Liver (tissue), 8 donors: ENCODE measurements at regions not wholly inside any gene's neighbourhood (a gene's known extent, or its start where the extent isn't known, plus 50 kb on each side); places are given as distances from the start of the nearest gene placed in this dataset.

Source experiments
- DNase-seq: peaks from one replicate; pipeline ENCODE4 v3.0.0-alpha.2; 2017; ENCODE audit warnings: low spot score
- H3K27ac ChIP-seq, 2 donors: one replicate each; pipeline ENCODE4 v1.7.0; 2013; ENCODE audit warnings: inconsistent platforms in 2 of 2, low read length in 2 of 2, control low read depth in 1 of 2, low read depth in 1 of 2, mild to moderate bottlenecking in 1 of 2
- H3K27me3 ChIP-seq, 4 donors: one replicate each; pipeline versions ENCODE4 v1.6.1 to v1.7.0; 2013; ENCODE audit warnings: low read length in 3 of 4, inconsistent platforms in 1 of 4, mild to moderate bottlenecking in 1 of 4, moderate library complexity in 1 of 4; ENCODE audit not compliant: control insufficient read depth in 4 of 4, insufficient read depth in 4 of 4
- H3K36me3 ChIP-seq, 4 donors: one replicate each; pipeline versions ENCODE4 v1.6.1 to v1.7.0; 2013; ENCODE audit warnings: low read length in 3 of 4, mild to moderate bottlenecking in 3 of 4, low read depth in 1 of 4, moderate library complexity in 1 of 4; ENCODE audit not compliant: control insufficient read depth in 4 of 4, insufficient read depth in 3 of 4
- H3K4me1 ChIP-seq, 4 donors: one replicate each; pipeline versions ENCODE4 v1.6.1 to v1.7.0; 2013; ENCODE audit warnings: low read length in 3 of 4, mild to moderate bottlenecking in 3 of 4, moderate library complexity in 1 of 4; ENCODE audit not compliant: control insufficient read depth in 4 of 4, insufficient read depth in 4 of 4
- H3K4me3 ChIP-seq, 3 donors: one replicate each; pipeline versions ENCODE4 v1.6.1 to v1.7.0; 2013; ENCODE audit warnings: low read length in 3 of 3, control low read depth in 1 of 3, low read depth in 1 of 3, mild to moderate bottlenecking in 1 of 3
- H3K9ac ChIP-seq, 2 donors: one replicate each; pipeline ENCODE4 v1.7.0; 2013; ENCODE audit warnings: low read length in 2 of 2, mild to moderate bottlenecking in 2 of 2, moderate library complexity in 2 of 2, control low read depth in 1 of 2, low read depth in 1 of 2
- H3K9me3 ChIP-seq, 4 donors: one replicate each; pipeline versions ENCODE4 v1.6.1 to v1.7.0; 2013; ENCODE audit warnings: low read length in 3 of 4; ENCODE audit not compliant: control insufficient read depth in 4 of 4
- ATF3 ChIP-seq: IDR thresholded peaks from 2 replicates; pipeline ENCODE4 v1.6.1; 2016; ENCODE audit warnings: antibody characterized with exemption
- CTCF ChIP-seq: fragments of 150-350 bp; IDR thresholded peaks from 2 replicates; pipeline ENCODE4 v1.5.1; 2017; ENCODE audit warnings: improper control_type of control experiment, low read depth, low read length; ENCODE audit not compliant: missing input control
- EGR1 ChIP-seq, 2 donors: IDR thresholded peaks; 2 replicates each; pipeline ENCODE4 v1.6.1; 2016 to 2018; ENCODE audit warnings: antibody characterized with exemption in 2 of 2, low read depth in 2 of 2
- FOXA1 ChIP-seq: IDR thresholded peaks from 2 replicates; pipeline ENCODE4 v1.6.1; 2016; ENCODE audit warnings: antibody characterized with exemption
- FOXA2 ChIP-seq: IDR thresholded peaks from 2 replicates; pipeline ENCODE4 v1.6.1; 2016; ENCODE audit warnings: antibody characterized with exemption
- GABPA ChIP-seq, 2 donors: IDR thresholded peaks in 1 of 2; conservative IDR thresholded peaks in 1 of 2; 2 replicates each; pipeline ENCODE4 v1.6.1; 2016; ENCODE audit warnings: antibody characterized with exemption in 2 of 2, mild to moderate bottlenecking in 1 of 2, moderate library complexity in 1 of 2
- HNF4A ChIP-seq, 2 donors: conservative IDR thresholded peaks; 2 replicates each; pipeline ENCODE4 v1.6.1; 2016; ENCODE audit warnings: antibody characterized with exemption in 2 of 2, mild to moderate bottlenecking in 2 of 2
- HNF4G ChIP-seq: IDR thresholded peaks from 2 replicates; pipeline ENCODE4 v1.6.1; 2016; ENCODE audit warnings: antibody characterized with exemption
- JUND ChIP-seq, 2 donors: IDR thresholded peaks; 2 replicates each; pipeline ENCODE4 v1.6.1; 2016; ENCODE audit warnings: antibody characterized with exemption in 2 of 2
- MAX ChIP-seq: IDR thresholded peaks from 2 replicates; pipeline ENCODE4 v1.6.1; 2016; ENCODE audit warnings: antibody characterized with exemption
- NR2F2 ChIP-seq: IDR thresholded peaks from 2 replicates; pipeline ENCODE4 v1.6.1; 2016; ENCODE audit warnings: antibody characterized with exemption
- RAD21 ChIP-seq, 2 donors: IDR thresholded peaks; 2 replicates each; pipeline ENCODE4 v1.6.1; 2016; ENCODE audit warnings: antibody characterized with exemption in 2 of 2, mild to moderate bottlenecking in 2 of 2
- REST ChIP-seq: IDR thresholded peaks from 2 replicates; pipeline ENCODE4 v1.6.1; 2016; ENCODE audit warnings: antibody characterized with exemption, mild to moderate bottlenecking
- RXRA ChIP-seq, 2 donors: IDR thresholded peaks; 2 replicates each; pipeline ENCODE4 v1.6.1; 2017 to 2018; ENCODE audit warnings: antibody characterized with exemption in 2 of 2, mild to moderate bottlenecking in 1 of 2
- SP1 ChIP-seq: IDR thresholded peaks from 2 replicates; pipeline ENCODE4 v1.6.1; 2018; ENCODE audit warnings: antibody characterized with exemption, mild to moderate bottlenecking
- WGBS: extraction: QIAGEN DNeasy Blood & Tissue Kit; methylation state at CpG from one replicate; pipeline ENCODE4 v1.1.7; 2013; 5-methylcytosine and 5-hydroxymethylcytosine counted together
- donor health status: healthy.
- donor health status: healthy.
- donor health status: healthy.
- donor health status: healthy.
- donor health status: healthy.

- H3K27me3 ChIP-seq, result no peaks in the 10 kb centered on the region
- no peak for DNase-seq
- no peak overlapping the region for H3K4me3 ChIP-seq
- no peak overlapping the region for H3K9ac ChIP-seq
- no peaks in the 10 kb centered on the region for H3K9me3 ChIP-seq
- H3K4me1 ChIP-seq, result no peaks in the 10 kb centered on the region
- TF ChIP-seq MAX (no peak), RAD21 (IDR thresholded peaks at IDR 0.05) (no peak), SP1 (no peak)
- no peak overlapping the region for H3K27ac ChIP-seq
- no peaks in the 10 kb centered on the region for H3K36me3 ChIP-seq
- 74% methylated on average over 3 of the region's 3 CpGs for whole genome bisulfite sequencing
These were observed 223.2 kb upstream of the COBL start for GRCh38 chr7:51539840-51540239.

- Histone ChIP-seq H3K9ac (no peak overlapping the region), H3K4me3 (no peak overlapping the region), H3K4me1 (no peaks in the 10 kb centered on the region), H3K27me3 (no peaks in the 10 kb centered on the region), H3K9me3 (no peaks in the 10 kb centered on the region), H3K36me3 (no peaks in the 10 kb centered on the region), H3K27ac (no peak overlapping the region)
- DNase-seq, result no peak
- no peak for TF ChIP-seq JUND (IDR thresholded peaks at IDR 0.05)
- no peak for TF ChIP-seq SP1
- no peak for TF ChIP-seq HNF4A (conservative IDR thresholded peaks at IDR 0.05)
- TF ChIP-seq FOXA1, result no peak
- no peak for TF ChIP-seq FOXA2
- no peak for TF ChIP-seq ATF3
- TF ChIP-seq RXRA (IDR thresholded peaks at IDR 0.05), result no peak
- TF ChIP-seq NR2F2, result no peak
- TF ChIP-seq RAD21 (IDR thresholded peaks at IDR 0.05), result no peak
- TF ChIP-seq HNF4G, result no peak
- no peak for TF ChIP-seq MAX
- no peak for TF ChIP-seq GABPA (IDR thresholded peaks at IDR 0.05 in 1 of 2, conservative IDR thresholded peaks at IDR 0.05 in 1 of 2)
- 81% methylated on average over 5 of the region's 5 CpGs for WGBS
These were observed 211.6 kb upstream of the COBL start for GRCh38 chr7:51528172-51528571.

- H3K4me1 ChIP-seq, result no peaks in the 10 kb centered on the region
- H3K27ac ChIP-seq, result no peak overlapping the region
- peaks cover 0 to 2% (median 0%) of the 10 kb centered on the region in 4 donors for H3K27me3 ChIP-seq
- H3K4me3 ChIP-seq, result no peak overlapping the region
- DNase-seq, result no peak
- no peak overlapping the region for H3K9ac ChIP-seq
- TF ChIP-seq ATF3 (no peak), EGR1 (IDR thresholded peaks at IDR 0.05; ENCODE audit: low read depth in 2 of 2) (no peak), REST (no peak), RXRA (IDR thresholded peaks at IDR 0.05) (no peak), RAD21 (IDR thresholded peaks at IDR 0.05) (no peak), FOXA2 (no peak), SP1 (no peak), CTCF (no peak), MAX (no peak)
- no peaks in the 10 kb centered on the region for H3K9me3 ChIP-seq
- H3K36me3 ChIP-seq, result no peaks in the 10 kb centered on the region
- 81% methylated on average over 6 of the region's 6 CpGs for WGBS
These were observed 205.2 kb upstream of the COBL start for GRCh38 chr7:51521694-51522312.
